ENCODE measurements at regions not wholly inside any gene's neighbourhood (a gene's known extent, or its start where the extent isn't known, plus 50 kb on each side); places are given as distances from the start of the nearest gene placed in this dataset.

DNA sequence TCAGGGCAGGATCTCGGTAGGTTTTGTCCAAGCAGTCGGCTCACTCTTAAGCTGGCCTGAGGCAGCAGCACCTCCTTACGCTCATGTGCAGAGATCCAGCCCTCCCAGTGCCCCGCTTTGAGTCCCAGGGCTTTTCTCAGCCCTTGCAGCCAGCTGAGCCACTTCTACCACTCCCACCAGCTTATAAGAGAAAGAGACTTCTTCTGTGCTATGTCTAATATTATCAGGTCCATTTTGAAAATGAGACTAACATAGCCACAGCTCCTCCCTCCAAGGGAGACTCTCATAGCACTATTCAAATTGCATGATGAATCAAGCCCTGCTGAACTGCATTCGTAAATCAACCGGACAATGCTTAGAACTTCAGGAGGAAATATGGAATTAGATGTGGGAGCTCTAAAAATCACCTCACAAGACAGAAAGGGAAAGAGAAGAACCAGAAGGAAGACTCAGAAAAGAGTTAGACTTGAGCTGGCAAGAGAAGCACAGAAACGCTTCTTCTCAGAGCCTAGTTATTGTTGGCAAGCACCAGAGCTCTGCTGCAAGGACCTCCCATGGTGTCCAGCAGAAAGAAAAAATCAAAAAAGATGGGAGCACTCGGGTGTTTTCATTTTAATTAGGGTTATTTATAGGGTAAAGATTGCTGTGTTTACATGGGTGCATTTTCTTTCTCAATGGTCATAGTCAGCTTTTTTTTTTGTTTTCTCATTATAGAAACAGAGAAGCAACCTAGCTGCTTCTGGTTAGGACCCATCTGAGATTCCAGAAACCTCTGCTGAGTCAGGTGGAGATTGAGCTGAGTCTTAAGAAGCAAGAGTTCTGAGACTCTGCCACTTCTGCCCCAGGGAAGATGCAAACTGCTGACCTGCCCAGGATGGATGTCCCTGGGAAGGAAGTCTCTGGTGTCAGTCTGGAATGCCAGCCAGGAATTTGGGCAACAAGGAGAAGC is 181.4 kb downstream of the ETS1 start:
- TF ChIP-seq POLR2A (IDR thresholded peaks at IDR 0.05; ENCODE audit: low read depth, low read length) (no peak), POLR2AphosphoS5 (IDR thresholded peaks at IDR 0.05; ENCODE audit: low read depth, low read length) (no peak)
